IPS-15b (cell line): ENCODE measurements at regions not wholly inside any gene's neighbourhood (a gene's known extent, or its start where the extent isn't known, plus 50 kb on each side); places are given as distances from the start of the nearest gene placed in this dataset.

Source experiments
- H3K27me3 ChIP-seq: one replicate; pipeline ENCODE4 v1.6.1; 2013; ENCODE audit warnings: low read length; ENCODE audit not compliant: control insufficient read depth, insufficient read depth
- H3K36me3 ChIP-seq: one replicate; pipeline ENCODE4 v1.6.1; 2013; ENCODE audit warnings: low read length; ENCODE audit not compliant: control insufficient read depth, insufficient read depth
- H3K4me1 ChIP-seq: one replicate; pipeline ENCODE4 v1.6.1; 2013; ENCODE audit warnings: mild to moderate bottlenecking, low read length; ENCODE audit not compliant: control insufficient read depth, insufficient read depth
- H3K4me3 ChIP-seq: one replicate; pipeline ENCODE4 v1.5.1; 2013; ENCODE audit warnings: low read depth, low read length
- H3K9ac ChIP-seq: one replicate; pipeline ENCODE4 v1.6.1; 2013; ENCODE audit warnings: low read depth, mild to moderate bottlenecking, low read length
- H3K9me3 ChIP-seq: one replicate; pipeline ENCODE4 v1.6.1; 2013; ENCODE audit warnings: mild to moderate bottlenecking, low read length; ENCODE audit not compliant: control insufficient read depth, insufficient read depth

DNA sequence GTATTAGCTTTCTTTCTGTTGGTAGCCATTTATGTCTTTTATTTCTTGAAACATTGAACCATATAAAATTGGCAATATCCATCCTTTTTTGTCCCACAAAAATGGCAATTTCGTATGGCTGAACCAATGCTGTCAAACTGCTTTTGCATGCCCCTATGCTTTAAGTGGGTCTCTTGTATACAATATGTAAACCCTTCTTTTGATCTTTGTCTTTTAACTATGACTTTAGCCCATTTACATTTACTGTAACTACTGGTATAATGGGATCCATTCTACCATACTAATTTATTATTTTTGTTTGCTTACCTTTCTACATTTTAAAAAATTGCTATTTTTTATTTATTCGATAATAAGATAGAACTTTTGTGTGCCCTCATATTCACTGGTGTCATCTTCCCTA lies 93.4 kb downstream of the TENT4A start:
- Histone ChIP-seq H3K4me3 (no peak overlapping the region), H3K4me1 (no peaks in the 10 kb centered on the region), H3K9ac (no peak overlapping the region), H3K9me3 (no peaks in the 10 kb centered on the region), H3K27me3 (no peaks in the 10 kb centered on the region), H3K36me3 (no peaks in the 10 kb centered on the region)

- Histone ChIP-seq H3K9me3 (no peaks in the 10 kb centered on the region), H3K4me1 (no peaks in the 10 kb centered on the region), H3K27me3 (no peaks in the 10 kb centered on the region), H3K36me3 (no peaks in the 10 kb centered on the region), H3K4me3 (no peak overlapping the region), H3K9ac (no peak overlapping the region)
Measured at GRCh38 chr5:6808462-6808861, 95.2 kb downstream of the TENT4A start.

- no peaks in the 10 kb centered on the region for H3K36me3 ChIP-seq
Measured at GRCh38 chr5:6810641-6811405, 97.6 kb downstream of the TENT4A start.

GRCh38 chr5:6812091-6812490 lies 98.9 kb downstream of the TENT4A start:
- no peaks in the 10 kb centered on the region for H3K4me1 ChIP-seq
- H3K9me3 ChIP-seq: no peaks in the 10 kb centered on the region
- H3K27me3 ChIP-seq: no peaks in the 10 kb centered on the region
- H3K4me3 ChIP-seq: no peak overlapping the region
- H3K36me3 ChIP-seq: no peaks in the 10 kb centered on the region
- no peak overlapping the region for H3K9ac ChIP-seq

More at GRCh38 chr5:6810641-6811405, 97.6 kb downstream of the TENT4A start:
- no peaks in the 10 kb centered on the region for H3K9me3 ChIP-seq
- H3K9ac ChIP-seq: no peak overlapping the region
- H3K27me3 ChIP-seq: no peaks in the 10 kb centered on the region
- no peaks in the 10 kb centered on the region for H3K4me1 ChIP-seq
- H3K4me3 ChIP-seq: no peak overlapping the region

- Histone ChIP-seq H3K27me3 (no peaks in the 10 kb centered on the region), H3K9ac (no peak overlapping the region), H3K4me3 (no peak overlapping the region)
Measured at GRCh38 chr5:6812800-6813731, 99.8 kb downstream of the TENT4A start.

GRCh38 chr5:6814816-6815215 lies 101.6 kb downstream of the TENT4A start:
- Histone ChIP-seq H3K36me3 (no peaks in the 10 kb centered on the region), H3K9ac (no peak overlapping the region), H3K4me1 (no peaks in the 10 kb centered on the region), H3K9me3 (no peaks in the 10 kb centered on the region), H3K4me3 (no peak overlapping the region), H3K27me3 (no peaks in the 10 kb centered on the region)

More at GRCh38 chr5:6812800-6813731, 99.8 kb downstream of the TENT4A start:
- Histone ChIP-seq H3K9me3 (no peaks in the 10 kb centered on the region), H3K4me1 (no peaks in the 10 kb centered on the region), H3K36me3 (no peaks in the 10 kb centered on the region)

- peaks cover 7% of the 10 kb centered on the region for H3K4me1 ChIP-seq
- H3K36me3 ChIP-seq: no peaks in the 10 kb centered on the region
- no peak overlapping the region for H3K9ac ChIP-seq
- H3K27me3 ChIP-seq: peaks cover 2% of the 10 kb centered on the region
- no peaks in the 10 kb centered on the region for H3K9me3 ChIP-seq
- H3K4me3 ChIP-seq: no peak overlapping the region
Measured at GRCh38 chr5:6818594-6819511, 105.6 kb downstream of the TENT4A start.

DNA sequence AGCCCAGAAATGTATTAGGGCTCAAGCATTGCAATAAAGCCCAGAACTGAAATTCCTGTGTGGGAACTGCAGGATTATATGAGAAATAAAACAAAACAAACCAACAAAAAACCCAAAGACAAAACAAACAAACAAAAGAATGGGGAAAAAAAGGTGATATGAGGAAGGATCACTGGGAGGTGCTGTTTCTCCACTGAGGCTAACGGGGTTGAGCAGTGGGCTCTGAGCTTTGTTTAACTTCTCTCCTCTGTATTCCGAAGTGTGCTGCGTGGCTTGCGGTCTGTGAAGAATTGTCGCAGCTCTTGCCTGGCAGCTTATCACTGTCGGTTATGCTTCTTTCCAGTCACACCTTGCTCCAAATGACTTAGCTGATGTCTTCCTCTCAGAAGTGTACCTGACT lies 106.3 kb downstream of the TENT4A start:
- Histone ChIP-seq H3K4me1 (peaks cover 7% of the 10 kb centered on the region), H3K27me3 (peaks cover 2% of the 10 kb centered on the region), H3K36me3 (no peaks in the 10 kb centered on the region), H3K9me3 (no peaks in the 10 kb centered on the region), H3K4me3 (no peak overlapping the region), H3K9ac (no peak overlapping the region)

DNA sequence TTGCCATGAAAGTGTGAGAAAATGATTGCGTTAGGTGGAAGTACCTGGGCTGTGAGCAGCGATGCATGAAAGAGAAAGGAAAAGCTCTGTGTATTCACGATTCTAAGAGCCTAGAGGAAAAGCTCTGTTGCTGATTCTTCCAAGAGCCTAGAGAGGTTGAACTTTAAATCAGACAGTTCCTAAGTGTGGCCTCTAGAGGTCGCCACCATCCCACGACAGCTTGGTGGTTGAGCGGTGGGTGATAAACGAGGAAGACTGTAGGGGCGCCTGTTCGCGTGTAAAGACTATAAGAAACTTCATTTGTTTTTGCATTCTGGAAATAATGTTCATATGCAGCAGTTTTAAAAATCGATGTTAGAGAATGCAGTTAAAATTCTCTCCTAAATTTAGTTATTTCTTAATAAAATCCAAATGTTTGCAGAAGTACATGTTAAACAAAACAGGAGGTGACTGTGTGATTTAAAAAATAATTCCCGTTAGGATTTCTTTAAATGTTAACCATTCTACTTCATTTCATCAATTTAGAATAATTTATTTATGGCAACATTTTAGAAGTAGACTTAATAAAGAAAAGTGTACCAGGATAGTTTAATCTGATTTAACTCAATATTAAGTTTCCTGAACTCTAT lies 107.7 kb downstream of the TENT4A start:
- Histone ChIP-seq H3K4me1 (peaks cover 7% of the 10 kb centered on the region), H3K9me3 (no peaks in the 10 kb centered on the region), H3K4me3 (no peak overlapping the region), H3K36me3 (no peaks in the 10 kb centered on the region), H3K9ac (no peak overlapping the region), H3K27me3 (peaks cover 3% of the 10 kb centered on the region)

DNA sequence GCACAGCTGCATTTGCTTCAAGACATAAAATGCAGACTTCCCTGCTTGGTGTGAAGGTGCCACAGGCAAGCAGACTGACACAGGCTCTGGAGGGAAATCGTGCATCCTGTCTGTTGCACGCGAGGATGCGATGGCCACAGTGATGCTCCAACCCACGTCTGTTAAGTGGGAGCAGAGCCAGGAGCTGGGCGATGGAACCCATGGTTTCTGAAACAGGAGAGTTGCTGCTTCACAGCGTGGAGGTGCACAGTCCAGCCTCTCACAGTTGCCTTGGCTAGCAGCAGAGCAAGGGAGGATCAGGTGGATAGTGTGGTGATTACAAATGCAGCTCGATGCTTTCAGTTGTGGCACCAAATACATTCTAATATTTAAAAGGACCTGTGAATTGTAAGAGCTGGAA lies 108.8 kb downstream of the TENT4A start:
- Histone ChIP-seq H3K4me3 (no peak overlapping the region), H3K27me3 (peaks cover 4% of the 10 kb centered on the region), H3K4me1 (peaks cover 7% of the 10 kb centered on the region), H3K36me3 (no peaks in the 10 kb centered on the region), H3K9me3 (no peaks in the 10 kb centered on the region), H3K9ac (no peak overlapping the region)
